ENCODE measurements at regions not wholly inside any gene's neighbourhood (a gene's known extent, or its start where the extent isn't known, plus 50 kb on each side); places are given as distances from the start of the nearest gene placed in this dataset.

- H3K27me3 Mint-ChIP-seq (ENCODE audit: unreplicated experiment) = peaks cover 31% of the 10 kb centered on the region
- H3K4me3 Mint-ChIP-seq (ENCODE audit: unreplicated experiment) = no peak overlapping the region
- H3K36me3 Mint-ChIP-seq (ENCODE audit: unreplicated experiment) = no peaks in the 10 kb centered on the region
- TF ChIP-seq CTCF (IDR thresholded peaks at IDR 0.05) = no peak
- H3K27ac Mint-ChIP-seq (ENCODE audit: unreplicated experiment) = no peak overlapping the region
- no peaks in the 10 kb centered on the region for H3K4me1 Mint-ChIP-seq (ENCODE audit: unreplicated experiment)
- no peaks in the 10 kb centered on the region for H3K9me3 Mint-ChIP-seq (ENCODE audit: unreplicated experiment)
- DNase-seq (ENCODE audit: extremely low spot score, unreplicated experiment) = no peak
Observed at GRCh38 chr7:136566491-136566890, 302.0 kb upstream of the CHRM2 start.

GRCh38 chr7:136555933-136556332 is 312.5 kb upstream of the CHRM2 start:
- no peak for TF ChIP-seq CTCF (IDR thresholded peaks at IDR 0.05)
- no peaks in the 10 kb centered on the region for H3K27me3 Mint-ChIP-seq (ENCODE audit: unreplicated experiment)
- H3K27ac Mint-ChIP-seq (ENCODE audit: unreplicated experiment) = no peak overlapping the region
- H3K36me3 Mint-ChIP-seq (ENCODE audit: unreplicated experiment) = no peaks in the 10 kb centered on the region
- no peak overlapping the region for H3K4me3 Mint-ChIP-seq (ENCODE audit: unreplicated experiment)
- no peaks in the 10 kb centered on the region for H3K4me1 Mint-ChIP-seq (ENCODE audit: unreplicated experiment)
- DNase-seq (ENCODE audit: extremely low spot score, unreplicated experiment) = no peak
- no peaks in the 10 kb centered on the region for H3K9me3 Mint-ChIP-seq (ENCODE audit: unreplicated experiment)

- Mint-ChIP-seq H3K27ac (ENCODE audit: unreplicated experiment) (no peak overlapping the region), H3K27me3 (ENCODE audit: unreplicated experiment) (peaks cover 3% of the 10 kb centered on the region), H3K9me3 (ENCODE audit: unreplicated experiment) (no peaks in the 10 kb centered on the region), H3K4me1 (ENCODE audit: unreplicated experiment) (no peaks in the 10 kb centered on the region), H3K4me3 (ENCODE audit: unreplicated experiment) (no peak overlapping the region), H3K36me3 (ENCODE audit: unreplicated experiment) (no peaks in the 10 kb centered on the region)
- TF ChIP-seq CTCF (IDR thresholded peaks at IDR 0.05) = no peak
- DNase-seq (ENCODE audit: extremely low spot score, unreplicated experiment) = no peak
Observed at GRCh38 chr7:136551618-136552017, 316.8 kb upstream of the CHRM2 start.

- H3K9me3 Mint-ChIP-seq (ENCODE audit: unreplicated experiment) = no peaks in the 10 kb centered on the region
- no peak overlapping the region for H3K27ac Mint-ChIP-seq (ENCODE audit: unreplicated experiment)
- no peak for TF ChIP-seq CTCF (IDR thresholded peaks at IDR 0.05)
- H3K4me3 Mint-ChIP-seq (ENCODE audit: unreplicated experiment) = no peak overlapping the region
- H3K4me1 Mint-ChIP-seq (ENCODE audit: unreplicated experiment) = no peaks in the 10 kb centered on the region
- DNase-seq (ENCODE audit: extremely low spot score, unreplicated experiment) = no peak
- H3K27me3 Mint-ChIP-seq (ENCODE audit: unreplicated experiment) = peaks cover 12% of the 10 kb centered on the region
- no peaks in the 10 kb centered on the region for H3K36me3 Mint-ChIP-seq (ENCODE audit: unreplicated experiment)
Observed at GRCh38 chr7:136549756-136550155, 318.7 kb upstream of the CHRM2 start.

GRCh38 chr7:136533732-136534131 is 334.7 kb upstream of the CHRM2 start:
- H3K4me1 Mint-ChIP-seq (ENCODE audit: unreplicated experiment) = peaks cover under 1% of the 10 kb centered on the region
- no peak overlapping the region for H3K4me3 Mint-ChIP-seq (ENCODE audit: unreplicated experiment)
- H3K36me3 Mint-ChIP-seq (ENCODE audit: unreplicated experiment) = no peaks in the 10 kb centered on the region
- H3K27ac Mint-ChIP-seq (ENCODE audit: unreplicated experiment) = no peak overlapping the region
- no peak for TF ChIP-seq CTCF (IDR thresholded peaks at IDR 0.05)
- no peaks in the 10 kb centered on the region for H3K27me3 Mint-ChIP-seq (ENCODE audit: unreplicated experiment)
- DNase-seq (ENCODE audit: extremely low spot score, unreplicated experiment) = no peak
- peaks cover 26% of the 10 kb centered on the region for H3K9me3 Mint-ChIP-seq (ENCODE audit: unreplicated experiment)

All from osteocyte (in vitro differentiated cells).